Activated naive CD4-positive, alpha-beta T cell treated with anti-CD3 and anti-CD28 coated beads, Interleukin-2, amount 50 U/mL, for 72 hours (primary cell): ENCODE measurements at regions not wholly inside any gene's neighbourhood (a gene's known extent, or its start where the extent isn't known, plus 50 kb on each side); places are given as distances from the start of the nearest gene placed in this dataset.

Source experiments
- ATAC-seq, 2 donors: fragments of 150-1000 bp; cut with Tn5 transposase; 2 replicates each; pipeline ENCODE4 v1.10.0; 2021; ENCODE audit warnings: mild to moderate bottlenecking in 2 of 2, moderate library complexity in 2 of 2
- DNase-seq, 2 donors: peaks; one replicate each; pipeline ENCODE4 v3.0.0; 2021 to 2022; ENCODE audit warnings: low spot score in 2 of 2
- H3K27ac Mint-ChIP-seq, 2 donors: one replicate each; pipeline ENCODE4 v1.8.0; 2022; ENCODE audit warnings: mild to moderate bottlenecking in 2 of 2, mixed read lengths in 2 of 2
- H3K36me3 Mint-ChIP-seq, 2 donors: one replicate each; pipeline ENCODE4 v1.8.0; 2022; ENCODE audit warnings: mixed read lengths in 2 of 2
- H3K9me3 Mint-ChIP-seq, 2 donors: one replicate each; pipeline ENCODE4 v1.8.0; 2022; ENCODE audit warnings: mixed read lengths in 2 of 2

- no peaks in the 10 kb centered on the region for H3K9me3 Mint-ChIP-seq
- no peaks in the 10 kb centered on the region for H3K36me3 Mint-ChIP-seq
- H3K27ac Mint-ChIP-seq, result peak overlapping the region in 1 of 2 donors; percentile 84
- ATAC-seq (no peak), DNase-seq (peak in 1 of 2 donors; percentile 18)
These were observed 183.7 kb downstream of the RGS3 start for GRCh38 chr9:113646946-113647914.

DNA sequence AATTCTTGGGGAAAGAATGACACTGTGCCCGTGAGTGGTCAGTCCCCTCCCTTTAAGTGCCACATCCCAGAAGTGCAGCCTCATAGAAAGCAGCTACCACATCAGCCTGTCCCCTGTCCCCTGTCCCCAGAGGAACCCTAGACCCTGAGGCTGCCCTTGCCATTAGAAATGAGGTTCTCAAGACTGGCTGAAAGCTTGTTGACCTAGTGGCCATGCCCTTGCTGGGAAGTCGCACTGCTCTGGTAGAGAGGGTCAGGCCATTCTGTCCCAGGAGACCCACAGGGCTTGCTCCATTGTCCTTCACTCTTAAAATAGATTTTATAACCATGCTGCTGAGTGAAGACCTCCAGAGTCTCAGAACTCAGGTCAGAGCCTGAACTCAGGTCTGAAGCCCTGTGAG, 184.5 kb downstream of the RGS3 start:
- H3K27ac Mint-ChIP-seq, result no peak overlapping the region
- ATAC-seq (no peak), DNase-seq (no peak)
- H3K36me3 Mint-ChIP-seq, result no peaks in the 10 kb centered on the region
- H3K9me3 Mint-ChIP-seq, result no peaks in the 10 kb centered on the region

DNA sequence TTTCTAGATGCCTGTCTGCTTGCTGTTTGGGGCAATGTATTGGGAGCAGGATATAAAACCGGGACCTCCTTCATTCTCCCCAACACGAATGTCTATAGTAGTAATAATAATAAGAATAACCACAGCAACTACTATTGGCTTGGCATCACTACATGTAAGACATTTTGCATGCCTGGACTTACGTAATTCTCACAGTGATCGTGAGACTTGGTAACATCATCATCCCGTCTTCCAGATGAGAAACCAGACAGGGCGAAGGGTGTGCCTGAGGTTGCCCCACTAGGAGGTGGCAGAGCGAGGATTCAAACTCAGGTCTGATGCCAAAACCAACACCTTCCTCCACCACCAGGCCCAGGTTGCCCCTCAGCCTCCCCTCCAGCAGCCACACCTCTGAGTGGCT, 185.1 kb downstream of the RGS3 start:
- H3K36me3 Mint-ChIP-seq, result no peaks in the 10 kb centered on the region
- H3K27ac Mint-ChIP-seq, result no peak overlapping the region
- no peak for ATAC-seq

DNA sequence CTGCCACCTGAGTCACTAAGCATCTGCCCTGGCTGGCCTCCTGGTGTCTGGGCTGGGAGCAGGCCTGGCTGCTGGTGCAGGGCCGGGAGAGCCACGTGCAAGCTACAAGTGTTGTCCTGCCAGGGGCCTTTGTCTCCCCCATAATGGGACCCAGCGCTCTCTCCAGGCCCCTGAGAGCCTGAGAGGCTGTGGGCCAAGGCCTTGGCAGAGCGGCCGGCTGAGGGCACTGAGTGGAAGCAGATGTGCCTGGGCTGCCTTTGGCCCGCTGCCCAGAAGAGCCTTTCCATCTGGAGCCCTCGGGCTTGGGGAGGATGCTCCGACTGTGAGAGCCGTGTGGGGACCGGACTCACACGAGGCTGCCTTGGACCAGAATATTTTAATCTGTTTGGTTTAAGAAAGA, 185.5 kb downstream of the RGS3 start:
- Mint-ChIP-seq H3K27ac (no peak overlapping the region), H3K9me3 (no peaks in the 10 kb centered on the region), H3K36me3 (no peaks in the 10 kb centered on the region)
- no peak for DNase-seq
- ATAC-seq, result no peak

More for the DNA sequence above, 185.1 kb downstream of the RGS3 start:
- peak in 1 of 2 donors; percentile 41 for DNase-seq
- no peaks in the 10 kb centered on the region for H3K9me3 Mint-ChIP-seq

DNA sequence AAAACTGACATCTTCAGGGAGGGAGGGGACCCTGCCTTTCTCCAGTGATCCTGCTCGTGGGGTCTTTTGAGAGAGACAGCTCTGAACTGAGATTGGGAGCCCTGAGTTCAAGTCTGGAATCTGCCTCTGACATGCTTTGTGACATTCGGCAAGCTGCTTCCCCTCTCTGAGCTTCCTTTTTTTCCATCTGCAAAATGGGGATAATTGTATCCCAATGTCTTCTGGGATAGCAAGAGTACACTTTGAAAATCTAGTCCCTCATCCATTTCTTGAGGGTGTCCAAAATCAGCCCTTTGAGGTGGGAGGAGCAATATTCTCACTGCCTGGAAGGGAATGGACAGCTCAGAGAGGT, 186.3 kb downstream of the RGS3 start:
- Mint-ChIP-seq H3K36me3 (no peaks in the 10 kb centered on the region), H3K9me3 (no peaks in the 10 kb centered on the region), H3K27ac (no peak overlapping the region)
- no peak for DNase-seq
- ATAC-seq, result no peak

GRCh38 chr9:113650207-113651131, 186.9 kb downstream of the RGS3 start:
- Mint-ChIP-seq H3K27ac (peak overlapping the region in 1 of 2 donors; percentile 57), H3K9me3 (no peaks in the 10 kb centered on the region), H3K36me3 (no peaks in the 10 kb centered on the region)
- ATAC-seq, result no peak
- no peak for DNase-seq

DNA sequence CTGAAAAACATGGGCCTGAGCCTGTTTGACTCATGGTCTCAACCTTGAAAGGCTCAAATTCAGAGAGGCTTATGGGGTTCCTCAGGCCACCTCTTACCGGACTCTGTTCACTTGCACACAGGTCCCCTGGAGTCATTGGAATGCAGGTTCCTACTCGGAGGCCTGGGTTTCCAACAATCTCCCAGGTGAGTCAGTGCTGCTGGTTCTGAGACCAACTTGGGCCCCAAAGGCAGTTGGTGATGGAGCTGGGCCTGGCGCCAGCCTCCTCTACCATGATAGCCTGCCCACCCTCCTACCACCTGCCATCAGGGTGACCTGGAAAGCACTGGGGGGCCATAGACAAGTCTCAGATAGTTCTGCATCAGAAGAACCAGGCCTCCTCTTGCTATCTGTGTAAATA, 188.4 kb downstream of the RGS3 start:
- H3K9me3 Mint-ChIP-seq, result no peaks in the 10 kb centered on the region
- H3K27ac Mint-ChIP-seq, result peak overlapping the region in 1 of 2 donors; percentile 57
- DNase-seq (no peak), ATAC-seq (no peak)
- H3K36me3 Mint-ChIP-seq, result no peaks in the 10 kb centered on the region

- DNase-seq (peak in 1 of 2 donors; percentile 13), ATAC-seq (no peak)
- peak overlapping the region in 1 of 2 donors; percentile 57 for H3K27ac Mint-ChIP-seq
- no peaks in the 10 kb centered on the region for H3K36me3 Mint-ChIP-seq
- no peaks in the 10 kb centered on the region for H3K9me3 Mint-ChIP-seq
These were observed 189.0 kb downstream of the RGS3 start for GRCh38 chr9:113652355-113653152.

- Mint-ChIP-seq H3K27ac (peak overlapping the region in 1 of 2 donors; percentile 81), H3K9me3 (no peaks in the 10 kb centered on the region), H3K36me3 (no peaks in the 10 kb centered on the region)
- ATAC-seq, result no peak
- peak in 1 of 2 donors; percentile 37 for DNase-seq
These were observed 190.4 kb downstream of the RGS3 start for GRCh38 chr9:113653746-113654604.

- Mint-ChIP-seq H3K9me3 (no peaks in the 10 kb centered on the region), H3K27ac (peak overlapping the region in 1 of 2 donors; percentile 81)
These were observed 191.3 kb downstream of the RGS3 start for GRCh38 chr9:113654605-113655428.

GRCh38 chr9:113656771-113657670, 193.5 kb downstream of the RGS3 start:
- no peak for ATAC-seq
- DNase-seq, result peak in 1 of 2 donors; percentile 45
- Mint-ChIP-seq H3K36me3 (no peaks in the 10 kb centered on the region), H3K9me3 (no peaks in the 10 kb centered on the region), H3K27ac (no peak overlapping the region)

More at GRCh38 chr9:113654605-113655428, 191.3 kb downstream of the RGS3 start:
- ATAC-seq (peak; percentile 9 to 19), DNase-seq (peak in 1 of 2 donors; percentile 0)
- H3K36me3 Mint-ChIP-seq, result no peaks in the 10 kb centered on the region

DNA sequence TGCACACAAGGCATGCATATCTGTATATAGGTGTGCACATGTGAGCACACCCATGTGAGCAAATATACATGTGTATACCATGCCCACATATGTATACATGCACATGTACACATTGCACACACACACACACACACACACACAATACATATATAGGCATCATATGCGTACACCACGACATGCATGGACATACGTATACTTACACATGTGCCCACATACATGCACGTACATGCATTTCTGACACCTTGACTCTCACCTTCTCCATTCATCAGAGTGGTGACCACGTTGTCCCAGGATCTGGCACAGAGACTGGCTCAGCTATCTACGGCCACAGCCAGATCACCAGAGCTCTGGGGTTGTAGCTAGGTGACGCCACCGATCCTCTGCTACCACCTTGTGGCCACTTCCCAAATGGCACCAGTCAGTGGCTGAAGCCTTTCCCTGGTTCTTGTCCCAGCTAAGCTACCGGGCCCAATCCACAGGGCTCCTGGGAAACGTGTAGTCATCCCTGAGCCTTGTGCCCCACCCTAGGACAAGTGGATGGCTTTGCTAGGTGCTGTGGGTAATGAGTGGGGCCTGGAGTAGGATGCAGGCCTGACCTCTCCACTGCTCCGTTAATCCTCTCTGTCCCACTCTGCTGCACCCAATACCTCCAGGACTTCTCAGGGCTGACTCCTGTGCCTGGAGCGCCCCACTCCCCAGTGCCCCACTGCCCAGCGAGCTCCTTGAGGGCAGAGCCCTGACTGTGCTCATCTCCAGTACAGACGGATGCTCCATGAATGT, 194.4 kb downstream of the RGS3 start:
- H3K9me3 Mint-ChIP-seq, result no peaks in the 10 kb centered on the region
- no peak overlapping the region for H3K27ac Mint-ChIP-seq
- ATAC-seq, result peak; percentile 88 to 89
- DNase-seq, result peak; percentile 70 to 83
- no peaks in the 10 kb centered on the region for H3K36me3 Mint-ChIP-seq

GRCh38 chr9:113658545-113658895, 195.0 kb downstream of the RGS3 start:
- ATAC-seq, result no peak
- Mint-ChIP-seq H3K9me3 (no peaks in the 10 kb centered on the region), H3K27ac (no peak overlapping the region)

More at GRCh38 chr9:113658545-113658895, 195.0 kb downstream of the RGS3 start:
- DNase-seq, result no peak
- no peaks in the 10 kb centered on the region for H3K36me3 Mint-ChIP-seq
